ENCODE measurements at regions not wholly inside any gene's neighbourhood (a gene's known extent, or its start where the extent isn't known, plus 50 kb on each side); places are given as distances from the start of the nearest gene placed in this dataset.

DNA sequence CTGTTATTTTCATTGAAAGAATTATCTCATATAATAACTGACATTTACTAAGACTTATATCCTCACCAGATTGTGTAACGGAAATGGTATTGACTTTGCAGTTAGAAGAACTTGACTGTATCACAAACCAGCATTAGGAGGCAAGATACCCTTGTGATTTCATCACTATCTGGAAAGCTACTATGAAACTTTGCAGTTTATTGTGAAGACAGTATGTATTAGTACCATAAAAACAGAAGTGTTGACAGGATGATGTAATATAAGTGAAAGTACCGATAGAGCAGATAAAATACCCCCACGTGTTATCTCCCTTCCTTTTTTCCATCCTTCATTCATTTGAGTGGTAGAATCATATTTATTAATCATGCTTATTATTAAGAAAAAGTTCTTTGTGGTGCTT is 365.7 kb upstream of the KLHL1 start:
- no peaks in the 10 kb centered on the region for H3K9me1 ChIP-seq (ENCODE audit: control insufficient read depth, extremely low read depth, insufficient read depth, low read length)
- H3K4me2 ChIP-seq (ENCODE audit: control insufficient read depth, extremely low read depth, insufficient read depth, low read depth, low read length) = no peak overlapping the region
- H3K27me3 ChIP-seq (ENCODE audit: control insufficient read depth, extremely low read depth, insufficient read depth, low read length) = no peaks in the 10 kb centered on the region
- FAIRE-seq = no peak
- no peaks in the 10 kb centered on the region for H3K79me2 ChIP-seq (ENCODE audit: control insufficient read depth, insufficient read depth, low read length)
- no peaks in the 10 kb centered on the region for H3K4me1 ChIP-seq (ENCODE audit: control insufficient read depth, extremely low read depth, insufficient read depth, low read length)
- H3K36me3 ChIP-seq (ENCODE audit: control insufficient read depth in 2 of 2, extremely low read depth in 1 of 2, insufficient read depth in 2 of 2, low read length in 2 of 2) = no peaks in the 10 kb centered on the region
- no peak overlapping the region for H2AFZ ChIP-seq (ENCODE audit: control insufficient read depth, low read length)
- DNase-seq (ENCODE audit: low read depth, low spot score) = no peak
- H3K27ac ChIP-seq (ENCODE audit: control insufficient read depth, insufficient read depth, low read length) = no peak overlapping the region
- peaks cover 3% of the 10 kb centered on the region for H3K9me3 ChIP-seq (ENCODE audit: control insufficient read depth, low read depth, low read length)
- dilution Hi-C loops (cut with MboI; ENCODE audit: extremely low pct_ligation_motif_present, low sequenced_read_pairs) = no loop called here
- TF ChIP-seq EZH2 (IDR thresholded peaks at IDR 0.05; ENCODE audit: low read length) = no peak
- TF ChIP-seq, protein P1, sequence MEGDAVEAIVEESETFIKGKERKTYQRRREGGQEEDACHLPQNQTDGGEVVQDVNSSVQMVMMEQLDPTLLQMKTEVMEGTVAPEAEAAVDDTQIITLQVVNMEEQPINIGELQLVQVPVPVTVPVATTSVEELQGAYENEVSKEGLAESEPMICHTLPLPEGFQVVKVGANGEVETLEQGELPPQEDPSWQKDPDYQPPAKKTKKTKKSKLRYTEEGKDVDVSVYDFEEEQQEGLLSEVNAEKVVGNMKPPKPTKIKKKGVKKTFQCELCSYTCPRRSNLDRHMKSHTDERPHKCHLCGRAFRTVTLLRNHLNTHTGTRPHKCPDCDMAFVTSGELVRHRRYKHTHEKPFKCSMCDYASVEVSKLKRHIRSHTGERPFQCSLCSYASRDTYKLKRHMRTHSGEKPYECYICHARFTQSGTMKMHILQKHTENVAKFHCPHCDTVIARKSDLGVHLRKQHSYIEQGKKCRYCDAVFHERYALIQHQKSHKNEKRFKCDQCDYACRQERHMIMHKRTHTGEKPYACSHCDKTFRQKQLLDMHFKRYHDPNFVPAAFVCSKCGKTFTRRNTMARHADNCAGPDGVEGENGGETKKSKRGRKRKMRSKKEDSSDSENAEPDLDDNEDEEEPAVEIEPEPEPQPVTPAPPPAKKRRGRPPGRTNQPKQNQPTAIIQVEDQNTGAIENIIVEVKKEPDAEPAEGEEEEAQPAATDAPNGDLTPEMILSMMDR (optimal IDR thresholded peaks at IDR 0.05 in 1 of 3, IDR thresholded peaks at IDR 0.05 in 1 of 3, conservative IDR thresholded peaks at IDR 0.05 in 1 of 3; ENCODE audit: extremely low read depth in 1 of 3, insufficient read depth in 2 of 3, low read length in 3 of 3) = no peak
- H3K9ac ChIP-seq (ENCODE audit: control insufficient read depth, extremely low read depth, insufficient read depth, low read length) = no peak overlapping the region
- H3K4me3 ChIP-seq (ENCODE audit: control insufficient read depth in 2 of 3, extremely low read depth in 1 of 3, insufficient read depth in 2 of 3, low read depth in 1 of 3, low read length in 3 of 3) = no peak overlapping the region
- no peaks in the 10 kb centered on the region for H4K20me1 ChIP-seq (ENCODE audit: control insufficient read depth, extremely low read depth, insufficient read depth, low read length)

DNA sequence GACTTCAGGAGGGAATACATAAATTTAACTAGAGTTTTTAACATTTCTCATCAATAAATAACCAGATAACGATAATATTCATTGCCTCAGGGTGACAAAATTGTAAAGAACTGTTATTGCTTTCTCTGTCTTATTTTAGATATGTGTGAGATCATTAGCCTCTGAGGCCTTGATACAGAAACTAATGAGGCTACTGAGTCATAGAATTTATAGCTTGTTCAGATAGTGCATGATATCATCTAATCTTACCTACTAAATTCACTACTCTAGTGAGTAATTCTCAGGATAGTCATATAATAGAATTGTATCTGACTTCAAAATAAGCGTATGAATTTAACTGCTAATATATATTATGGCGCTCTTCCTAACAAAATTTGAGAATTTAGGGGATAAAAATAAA is 360.8 kb upstream of the KLHL1 start:
- no peak overlapping the region for H3K4me2 ChIP-seq (ENCODE audit: control insufficient read depth, extremely low read depth, insufficient read depth, low read depth, low read length)
- DNase-seq (ENCODE audit: low read depth, low spot score) = no peak
- no peaks in the 10 kb centered on the region for H3K4me1 ChIP-seq (ENCODE audit: control insufficient read depth, extremely low read depth, insufficient read depth, low read length)
- H3K9me3 ChIP-seq (ENCODE audit: control insufficient read depth, low read depth, low read length) = no peaks in the 10 kb centered on the region
- no peaks in the 10 kb centered on the region for H3K79me2 ChIP-seq (ENCODE audit: control insufficient read depth, insufficient read depth, low read length)
- H3K27ac ChIP-seq (ENCODE audit: control insufficient read depth, insufficient read depth, low read length) = no peak overlapping the region
- no peak overlapping the region for H2AFZ ChIP-seq (ENCODE audit: control insufficient read depth, low read length)
- no peak overlapping the region for H3K9ac ChIP-seq (ENCODE audit: control insufficient read depth, extremely low read depth, insufficient read depth, low read length)
- H3K36me3 ChIP-seq (ENCODE audit: control insufficient read depth in 2 of 2, extremely low read depth in 1 of 2, insufficient read depth in 2 of 2, low read length in 2 of 2) = no peaks in the 10 kb centered on the region
- dilution Hi-C loops (cut with MboI; ENCODE audit: extremely low pct_ligation_motif_present, low sequenced_read_pairs) = no loop called here
- no peaks in the 10 kb centered on the region for H3K9me1 ChIP-seq (ENCODE audit: control insufficient read depth, extremely low read depth, insufficient read depth, low read length)
- no peaks in the 10 kb centered on the region for H3K27me3 ChIP-seq (ENCODE audit: control insufficient read depth, extremely low read depth, insufficient read depth, low read length)
- H4K20me1 ChIP-seq (ENCODE audit: control insufficient read depth, extremely low read depth, insufficient read depth, low read length) = no peaks in the 10 kb centered on the region
- no peak for FAIRE-seq
- TF ChIP-seq, protein P1 (optimal IDR thresholded peaks at IDR 0.05 in 1 of 3, IDR thresholded peaks at IDR 0.05 in 1 of 3, conservative IDR thresholded peaks at IDR 0.05 in 1 of 3; ENCODE audit: extremely low read depth in 1 of 3, insufficient read depth in 2 of 3, low read length in 3 of 3) = no peak
- no peak for TF ChIP-seq EZH2 (IDR thresholded peaks at IDR 0.05; ENCODE audit: low read length)
- H3K4me3 ChIP-seq (ENCODE audit: control insufficient read depth in 2 of 3, extremely low read depth in 1 of 3, insufficient read depth in 2 of 3, low read depth in 1 of 3, low read length in 3 of 3) = no peak overlapping the region
